NCI-H748 treated with DMSO at 0.1 percent for 48 hours (cell line): ENCODE measurements at regions not wholly inside any gene's neighbourhood (a gene's known extent, or its start where the extent isn't known, plus 50 kb on each side); places are given as distances from the start of the nearest gene placed in this dataset.
"Not testable (repeated sequence)": the region's sequence is repeated elsewhere in the genome, so short reads cannot be mapped to it uniquely, and the experiment has no call there.

Experiments used
- DNase-seq: peaks from one replicate; lab custom pipeline; 2025; lab: John Stamatoyannopoulos, UW

DNA sequence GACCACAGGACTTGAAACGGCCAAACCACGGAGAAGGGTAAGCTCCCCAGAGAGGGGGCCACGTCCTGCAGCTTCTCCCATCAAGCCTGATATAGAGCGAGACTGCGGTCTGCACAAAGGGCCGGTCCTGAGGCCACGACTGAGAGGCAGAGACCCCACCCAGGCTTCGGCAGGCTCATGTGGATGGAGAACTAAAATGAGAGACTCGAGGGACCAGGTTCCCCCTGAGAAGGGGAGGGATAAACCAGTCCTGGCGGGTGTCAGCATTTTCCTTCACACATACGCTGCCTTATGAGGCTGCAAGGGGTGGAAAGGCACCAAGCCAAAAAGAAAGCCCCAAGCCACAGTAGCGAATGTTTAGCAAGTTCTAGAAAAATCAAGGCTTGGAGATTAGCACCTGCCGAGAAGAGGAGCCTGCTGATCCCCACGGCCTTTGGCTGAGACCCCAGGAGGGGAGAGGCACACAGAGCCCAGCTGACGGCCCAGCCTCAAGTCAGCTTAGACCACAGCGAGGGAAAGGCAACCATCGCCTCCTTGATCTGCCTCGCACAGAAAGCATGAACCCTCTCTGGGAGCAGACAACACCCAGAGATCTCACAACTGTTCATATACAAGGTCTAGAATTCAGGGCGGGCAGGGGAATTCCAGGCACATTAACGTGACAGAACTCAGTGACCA is 92.6 kb upstream of the RNF32 start:
- no peak for DNase-seq

DNA sequence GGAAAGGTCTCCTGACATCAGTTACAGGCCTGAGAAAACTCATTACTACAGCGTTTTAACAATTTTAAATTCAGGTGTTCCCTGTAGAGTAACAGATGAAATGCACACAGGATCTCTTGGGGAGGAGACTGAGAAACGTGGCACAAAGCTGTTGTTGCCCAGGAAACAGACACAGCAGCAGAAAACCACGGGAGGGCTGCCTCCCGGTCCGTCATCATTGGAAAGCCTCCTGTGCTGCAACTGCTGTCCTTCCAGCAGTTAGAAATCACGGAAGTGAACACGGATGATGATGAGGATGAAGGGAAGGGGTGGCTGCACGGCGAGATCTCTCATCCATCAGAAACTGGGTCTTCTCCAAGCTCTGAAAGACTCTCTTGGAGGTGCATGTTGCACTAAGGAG is 94.6 kb upstream of the RNF32 start:
- peak; percentile 86 for DNase-seq

DNA sequence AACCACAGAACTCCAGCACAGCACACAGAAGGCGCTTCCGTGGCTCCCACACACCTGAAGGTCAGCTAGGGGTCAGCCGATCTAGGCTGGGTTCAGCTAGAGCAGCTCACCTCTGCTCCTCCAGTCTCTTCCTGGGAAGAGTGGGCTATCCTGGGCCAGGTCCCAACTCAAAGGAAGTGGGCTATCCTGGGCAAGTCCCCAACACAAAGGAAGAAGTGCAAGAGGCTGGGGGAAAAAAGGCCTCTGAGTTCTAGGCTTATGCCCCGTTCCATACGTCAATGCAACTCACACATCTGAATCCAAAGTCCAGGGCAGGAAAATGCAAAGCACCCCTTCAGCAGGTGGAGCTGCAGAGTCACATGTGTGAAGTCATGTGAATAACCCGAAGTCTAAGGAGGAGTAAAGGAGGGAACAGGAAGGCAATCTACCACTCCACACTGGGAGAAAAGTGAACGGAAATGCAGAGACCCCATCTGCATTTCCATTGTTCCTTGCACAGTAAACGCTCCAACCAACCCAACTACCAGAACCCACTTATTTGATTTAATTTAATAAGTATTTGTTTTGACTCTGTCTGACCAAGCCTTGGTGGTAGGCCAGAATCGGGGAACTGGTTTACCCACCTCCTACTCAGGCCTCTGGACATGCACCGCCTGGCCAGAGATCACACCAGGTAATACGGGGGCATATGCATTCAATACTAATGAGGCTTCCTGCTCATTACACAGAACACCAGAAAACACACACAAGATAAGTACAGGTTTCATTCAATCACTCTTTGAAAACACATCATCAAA is 95.5 kb upstream of the RNF32 start:
- peak; percentile 79 for DNase-seq

DNA sequence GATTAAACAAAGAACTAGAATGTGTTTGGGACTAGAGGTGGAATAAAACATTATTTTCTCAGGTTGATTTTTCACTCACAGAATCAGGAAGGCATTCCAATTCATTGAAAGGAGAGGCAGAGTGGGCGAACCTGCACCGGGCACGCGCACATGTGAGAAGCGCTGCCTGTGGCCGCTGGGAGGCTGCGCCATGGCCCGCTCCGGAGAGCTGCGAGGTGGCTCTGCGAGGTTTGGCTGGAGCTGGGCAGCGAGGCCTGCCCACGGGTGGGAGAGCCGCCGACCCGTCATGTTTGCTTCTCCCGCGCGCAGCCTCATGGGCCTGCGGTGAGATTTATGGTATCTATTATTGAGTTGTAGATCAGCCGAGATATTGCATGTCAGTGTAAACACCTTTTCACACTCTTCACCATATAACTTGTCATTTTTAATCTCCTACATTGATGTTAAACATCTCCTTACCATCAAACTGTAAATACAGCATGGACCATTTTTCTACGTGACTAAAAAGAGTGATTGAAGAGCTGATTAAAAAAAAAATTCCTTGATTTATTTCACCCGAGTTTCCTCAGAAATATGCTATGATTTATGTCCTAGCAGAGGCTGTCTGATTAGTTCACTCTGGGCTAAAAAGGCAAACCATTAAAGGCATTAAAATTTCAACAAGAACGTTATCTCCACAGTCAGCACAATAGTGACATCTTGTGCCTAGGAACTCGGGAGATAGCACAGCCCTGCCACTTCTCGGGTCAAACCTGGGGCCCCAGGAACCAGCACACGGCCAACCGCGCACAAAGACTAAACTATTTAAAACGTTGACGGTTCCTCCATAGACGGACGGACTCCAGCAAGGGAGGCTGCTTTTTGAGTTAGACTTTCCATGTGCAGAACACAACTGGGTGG is 96.6 kb upstream of the RNF32 start:
- DNase-seq = no peak

DNA sequence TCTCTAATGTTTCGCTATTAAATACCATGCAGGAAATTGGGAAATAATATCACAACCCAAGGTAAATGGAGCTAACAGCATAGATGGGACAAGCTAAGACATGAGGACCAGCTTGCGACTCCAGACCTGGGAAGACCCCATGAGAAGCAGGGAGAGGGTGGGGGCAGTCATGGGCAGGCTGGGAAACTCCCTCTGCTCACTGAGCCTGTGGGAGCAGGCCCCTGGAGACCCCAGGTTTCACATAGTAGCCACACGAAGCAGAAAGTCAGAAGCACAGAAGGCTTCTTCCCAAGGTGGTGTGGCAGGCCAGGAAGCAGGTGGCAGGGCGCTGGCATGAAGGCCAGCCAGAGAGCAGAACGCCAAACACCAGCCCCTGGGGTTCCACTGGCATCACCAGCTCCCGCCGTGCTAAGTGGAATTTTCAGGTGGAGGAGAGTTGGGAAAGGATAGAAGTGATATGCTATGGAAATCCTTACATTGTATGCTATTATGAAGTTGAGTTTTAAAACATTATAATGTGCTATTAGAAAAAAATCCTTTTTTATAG is 99.9 kb upstream of the RNF32 start:
- no peak for DNase-seq

DNA sequence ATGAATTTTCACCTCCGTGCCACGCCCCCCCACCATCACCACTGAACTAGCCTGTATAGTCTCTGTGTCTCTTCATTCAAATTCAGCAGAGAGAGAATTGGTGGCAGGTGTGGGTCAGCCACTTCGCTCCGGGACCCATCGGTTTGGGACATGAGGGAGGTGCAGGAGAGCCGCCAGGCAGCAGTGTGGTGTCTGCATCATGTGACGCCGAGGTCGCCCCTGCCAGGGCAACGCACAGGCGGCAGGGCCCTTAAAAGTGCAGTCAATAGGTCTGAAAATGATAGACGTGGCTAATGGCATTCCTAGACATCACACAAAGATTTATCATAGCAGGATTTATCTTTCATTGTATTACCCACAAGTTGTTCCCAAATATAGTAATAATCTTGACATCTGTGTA is 100.6 kb upstream of the RNF32 start:
- no peak for DNase-seq

DNA sequence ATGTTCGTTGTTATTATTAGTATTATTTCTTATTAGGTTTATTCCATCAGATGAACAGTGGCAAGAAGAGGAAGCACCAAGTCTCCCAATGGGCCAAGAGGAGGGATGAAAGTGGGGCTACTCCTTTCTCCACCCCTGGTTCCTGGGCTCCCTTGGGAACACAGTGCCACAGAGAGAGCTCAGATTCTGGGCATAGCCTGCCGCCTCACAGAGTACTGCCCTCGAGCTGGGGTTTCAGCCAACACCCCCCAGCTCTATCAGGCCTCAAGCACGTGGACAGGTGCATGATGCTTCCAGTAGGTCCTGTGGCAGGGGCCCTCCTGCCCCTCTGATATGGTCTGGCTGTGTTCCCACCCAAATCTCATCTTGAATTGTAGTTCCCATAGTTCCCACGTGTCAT is 103.6 kb upstream of the RNF32 start:
- DNase-seq = no peak

DNA sequence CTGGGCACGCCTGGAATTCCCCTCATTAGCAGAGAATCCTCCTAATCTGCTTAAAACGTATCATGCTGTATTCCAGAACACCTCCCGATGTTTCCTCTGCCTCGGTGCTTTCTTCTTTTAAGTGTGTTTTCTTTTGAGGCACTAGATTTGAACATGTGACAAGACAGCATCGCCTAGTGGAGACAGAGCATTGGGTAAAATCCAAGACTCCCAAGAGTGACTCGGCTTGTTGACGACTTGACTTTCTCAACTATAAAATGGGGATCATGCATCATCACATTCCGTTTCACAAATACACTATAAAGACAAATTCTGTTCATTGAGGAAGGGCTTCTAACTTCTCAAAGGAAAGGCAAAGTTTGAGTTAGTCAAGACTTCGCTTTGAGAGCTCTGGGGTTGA is 105.6 kb upstream of the RNF32 start:
- no peak for DNase-seq

DNA sequence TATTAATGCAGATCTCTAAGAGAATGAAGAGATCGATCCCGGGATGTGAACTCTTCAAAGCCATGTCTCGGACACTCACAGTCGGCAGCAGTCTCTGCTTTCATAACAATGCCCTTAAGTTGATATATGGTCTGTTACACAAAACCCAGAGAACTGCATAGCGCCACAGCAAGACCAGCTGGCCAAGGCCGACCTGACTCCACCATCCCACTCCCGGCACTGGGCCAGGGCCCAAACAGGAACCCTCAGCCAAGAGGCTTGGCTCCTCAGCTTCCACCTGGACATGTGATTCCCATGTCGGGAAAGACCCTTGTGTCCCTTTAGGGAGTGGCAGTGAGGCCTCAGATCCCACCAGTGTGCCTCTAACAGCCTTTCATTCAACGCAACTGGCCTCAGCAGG is 106.6 kb upstream of the RNF32 start:
- no peak for DNase-seq

DNA sequence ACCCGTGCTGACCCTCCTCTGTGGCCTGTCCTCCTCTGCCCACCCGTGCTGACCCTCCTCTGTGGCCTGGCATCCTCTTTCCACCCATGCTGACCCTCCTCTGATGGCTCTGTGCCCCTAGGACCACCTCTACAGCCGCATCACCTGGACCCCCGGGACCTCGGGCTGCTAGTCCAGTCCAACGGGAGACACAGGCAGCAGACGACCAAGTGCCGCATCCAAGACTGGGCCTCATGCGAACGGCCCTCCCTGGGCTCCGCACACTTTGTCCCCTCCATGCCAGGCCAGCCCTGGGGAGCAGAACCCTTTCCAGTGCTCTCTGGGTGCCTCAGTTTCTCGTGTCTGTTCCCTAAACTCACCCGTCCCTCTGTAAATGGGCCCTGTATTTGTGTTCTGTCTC is 107.2 kb upstream of the RNF32 start:
- DNase-seq = no peak

DNA sequence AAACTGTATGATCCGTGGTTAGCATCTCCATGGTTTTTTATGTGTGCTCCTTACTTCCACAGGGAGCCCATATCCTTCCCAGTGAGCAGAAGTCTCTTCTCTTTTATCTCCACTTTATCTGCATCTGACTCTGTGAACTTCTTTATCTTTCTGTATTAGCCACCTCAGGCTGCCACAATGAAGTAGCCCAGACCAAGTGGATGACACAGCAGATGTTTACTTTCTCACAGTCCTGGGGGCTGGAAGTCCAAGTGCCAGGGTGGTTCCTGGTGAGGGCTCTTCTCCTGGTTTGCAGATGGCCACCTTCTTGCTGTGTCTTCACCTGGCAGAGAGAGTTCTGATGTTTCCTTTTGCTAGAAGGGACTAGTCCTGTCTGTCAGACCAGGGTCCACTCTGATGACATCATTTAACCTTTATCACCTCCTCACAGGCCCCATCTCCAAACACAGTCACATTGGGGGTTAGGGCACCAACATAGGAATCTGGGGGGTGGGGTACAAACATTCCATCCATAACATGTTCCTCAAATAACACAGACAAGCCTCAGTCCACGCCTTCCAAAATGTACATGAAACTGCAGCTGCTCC is 108.5 kb upstream of the RNF32 start:
- no peak for DNase-seq

DNA sequence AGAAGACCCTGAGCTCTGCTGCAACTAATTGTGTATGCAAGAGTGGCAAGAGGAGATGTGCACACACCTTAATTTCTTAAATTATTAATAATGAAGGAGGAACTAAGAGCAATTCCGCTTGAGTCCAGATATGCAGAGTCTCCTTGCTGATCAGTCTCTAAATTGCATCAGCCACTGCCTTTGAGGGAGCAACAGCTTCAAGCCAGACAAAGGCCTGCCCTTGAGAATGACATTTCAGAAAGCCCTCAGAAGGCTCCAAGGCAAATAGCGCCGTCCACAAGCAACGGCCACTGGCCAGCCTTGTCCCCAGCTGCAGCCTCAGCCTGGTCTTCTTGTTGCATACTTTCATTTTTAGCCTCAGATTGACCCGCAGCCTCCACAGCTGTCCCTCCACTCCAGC is 110.6 kb upstream of the RNF32 start:
- DNase-seq = no peak

DNA sequence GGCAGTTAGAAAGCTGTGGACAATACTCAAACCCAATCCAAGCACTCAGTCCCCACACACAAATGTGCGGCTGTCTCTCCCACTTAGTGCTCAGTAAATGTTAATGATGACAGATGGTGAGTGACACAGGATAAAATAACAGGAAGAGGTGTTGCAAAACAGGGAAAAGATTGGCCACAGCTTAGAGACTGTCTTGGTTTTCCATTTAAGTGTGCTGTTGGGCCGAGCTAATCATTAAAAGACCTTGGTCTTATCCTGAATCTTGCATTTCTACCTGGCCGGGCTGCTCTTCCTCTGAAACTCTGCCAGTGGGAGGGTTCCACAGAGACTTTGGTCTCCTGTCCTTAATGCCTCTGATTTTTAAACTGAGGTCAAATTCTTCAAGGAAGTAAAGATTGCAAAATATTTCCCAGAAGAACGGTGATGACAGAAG is 113.1 kb upstream of the RNF32 start:
- DNase-seq = no peak

DNA sequence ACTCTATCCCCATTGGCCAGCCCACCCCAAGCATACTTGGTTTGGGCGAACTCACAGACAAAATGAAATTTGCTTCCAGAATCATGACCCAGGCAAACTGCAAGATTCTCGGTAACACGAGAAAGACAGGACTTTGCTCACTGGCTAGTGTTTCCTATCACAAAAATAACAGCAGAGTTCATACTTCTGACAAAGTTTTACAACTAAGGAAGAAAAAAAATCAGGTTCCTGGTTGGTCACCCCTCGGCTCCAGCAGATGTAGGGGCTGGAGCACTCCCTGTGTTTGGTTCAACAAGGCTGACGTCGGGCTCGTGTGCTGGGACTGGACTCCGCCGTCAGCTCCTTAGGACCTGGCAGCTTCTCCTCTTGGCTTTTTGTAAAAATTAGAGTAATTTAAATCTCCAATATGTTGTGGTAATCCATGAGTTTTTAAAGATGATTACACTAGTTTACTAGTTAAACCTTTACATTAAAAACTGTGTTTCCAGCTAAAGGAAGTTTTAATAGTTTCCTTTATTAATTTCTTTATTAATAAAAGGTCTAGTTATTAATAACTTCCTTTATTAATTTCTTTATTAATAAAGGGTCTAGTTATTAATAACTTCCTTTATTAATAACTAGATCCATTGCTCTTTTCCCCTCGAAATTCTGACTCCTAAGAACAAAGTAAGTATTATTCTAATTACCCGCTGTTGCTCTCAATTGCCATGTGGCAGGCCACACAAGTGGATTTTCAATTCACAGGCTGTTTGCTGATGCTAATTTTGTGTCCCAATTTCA is 115.6 kb upstream of the RNF32 start:
- DNase-seq = no peak

DNA sequence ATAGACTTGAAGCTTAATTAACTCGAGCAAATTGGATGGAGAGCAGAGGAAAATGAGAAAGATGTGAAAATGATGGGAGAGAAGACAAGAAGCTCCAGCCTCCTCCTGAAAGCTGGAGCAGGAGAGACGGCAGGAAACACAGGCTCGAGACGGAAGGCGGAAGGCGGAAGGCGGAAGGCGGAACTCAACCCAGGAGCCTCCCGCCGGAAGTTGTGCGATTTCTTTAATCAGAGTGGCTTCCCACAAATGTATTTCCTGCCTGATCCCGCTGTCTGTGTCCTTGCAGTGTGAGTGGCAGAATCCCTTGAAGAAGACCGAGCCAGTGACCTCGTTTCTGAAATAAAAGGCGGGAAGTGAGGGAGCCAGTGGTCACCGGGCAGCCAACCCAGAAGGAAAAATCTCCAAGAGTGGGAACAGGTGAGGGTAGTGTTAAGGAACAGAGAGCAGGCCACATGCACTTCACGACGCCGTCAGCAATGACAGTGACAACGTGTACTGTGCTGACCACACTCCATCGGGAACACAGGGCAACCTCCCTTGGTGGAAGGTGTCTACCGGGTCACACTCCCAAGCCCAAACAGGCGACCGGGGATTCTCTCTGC is 117.0 kb upstream of the RNF32 start:
- DNase-seq = no peak

DNA sequence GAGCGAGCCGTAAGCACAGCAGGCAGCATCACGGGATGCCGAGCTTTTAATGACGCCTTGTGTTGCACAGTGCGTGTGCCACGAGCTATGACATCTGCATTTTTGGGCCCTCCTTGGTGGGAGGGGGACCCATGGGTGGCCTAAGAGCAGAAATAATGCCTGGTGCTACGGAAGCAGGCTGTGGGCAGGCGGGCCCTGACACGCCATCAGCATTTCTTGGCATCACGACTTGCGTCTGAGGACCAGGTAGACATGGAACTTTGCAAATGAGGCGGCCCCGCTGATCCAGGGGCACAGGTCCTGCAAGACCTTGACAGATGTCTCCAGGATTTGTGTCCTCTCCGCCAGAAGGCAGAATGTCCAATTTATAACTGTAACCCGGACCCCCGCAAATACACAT is 117.8 kb upstream of the RNF32 start:
- DNase-seq = no peak

DNA sequence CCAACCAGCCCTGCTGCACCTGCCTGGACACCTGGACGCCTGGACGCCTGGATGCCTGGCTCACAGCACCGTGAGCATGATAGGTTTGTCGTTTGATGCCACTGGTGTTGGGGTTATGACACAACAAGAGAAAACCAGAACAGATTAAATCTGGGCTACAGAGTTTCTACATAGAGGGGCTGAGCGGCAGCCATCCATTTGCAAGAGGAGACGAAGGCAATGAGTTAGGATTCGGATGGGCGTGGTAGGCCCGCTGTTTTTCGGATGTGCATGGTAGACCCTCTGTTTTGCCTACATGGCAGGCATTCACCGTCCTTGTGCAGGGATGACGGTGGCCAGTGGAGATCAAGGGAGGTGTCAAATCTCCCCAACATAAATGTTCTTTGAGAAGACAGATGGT is 121.5 kb upstream of the RNF32 start:
- DNase-seq = no peak

DNA sequence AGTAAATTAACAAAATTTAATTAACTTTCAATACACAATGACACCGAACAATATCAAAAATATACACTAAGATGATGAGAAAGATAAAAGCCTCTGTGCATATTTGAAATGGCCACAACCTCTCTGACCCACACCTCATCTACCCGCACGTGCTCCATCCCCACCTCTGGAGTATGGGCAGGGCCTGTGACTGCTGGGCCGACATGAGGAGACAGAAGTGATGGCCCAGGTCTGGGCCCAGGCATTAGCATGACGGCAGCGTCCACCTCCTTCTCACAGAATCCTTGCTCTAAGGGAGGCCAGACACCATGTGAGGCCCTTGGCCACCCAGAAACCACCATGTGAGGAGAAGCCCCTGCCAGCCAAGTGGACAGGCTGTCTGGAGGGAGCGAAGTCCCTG is 122.1 kb upstream of the RNF32 start:
- DNase-seq = no peak

DNA sequence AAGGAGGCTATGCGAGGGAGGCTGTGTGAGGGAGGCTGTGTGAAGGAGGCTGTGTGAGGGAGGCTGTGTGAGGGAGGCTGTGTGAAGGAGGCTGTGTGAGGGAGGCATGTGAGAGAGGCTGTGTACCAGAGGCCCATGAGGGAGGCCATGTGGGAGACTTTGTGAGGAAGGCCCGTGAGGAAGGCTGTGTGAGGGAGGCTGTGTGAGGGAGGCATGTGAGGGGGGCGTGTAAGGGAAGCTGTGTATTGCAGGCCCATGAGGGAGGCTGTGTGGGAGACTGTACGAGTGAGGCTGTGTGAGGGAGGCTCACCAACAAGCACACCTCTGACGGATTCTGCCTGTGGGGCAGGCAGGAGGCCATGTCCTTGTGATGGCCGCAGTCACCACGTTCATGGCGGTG is 122.7 kb upstream of the RNF32 start:
- DNase-seq = not testable (repeated sequence)

DNA sequence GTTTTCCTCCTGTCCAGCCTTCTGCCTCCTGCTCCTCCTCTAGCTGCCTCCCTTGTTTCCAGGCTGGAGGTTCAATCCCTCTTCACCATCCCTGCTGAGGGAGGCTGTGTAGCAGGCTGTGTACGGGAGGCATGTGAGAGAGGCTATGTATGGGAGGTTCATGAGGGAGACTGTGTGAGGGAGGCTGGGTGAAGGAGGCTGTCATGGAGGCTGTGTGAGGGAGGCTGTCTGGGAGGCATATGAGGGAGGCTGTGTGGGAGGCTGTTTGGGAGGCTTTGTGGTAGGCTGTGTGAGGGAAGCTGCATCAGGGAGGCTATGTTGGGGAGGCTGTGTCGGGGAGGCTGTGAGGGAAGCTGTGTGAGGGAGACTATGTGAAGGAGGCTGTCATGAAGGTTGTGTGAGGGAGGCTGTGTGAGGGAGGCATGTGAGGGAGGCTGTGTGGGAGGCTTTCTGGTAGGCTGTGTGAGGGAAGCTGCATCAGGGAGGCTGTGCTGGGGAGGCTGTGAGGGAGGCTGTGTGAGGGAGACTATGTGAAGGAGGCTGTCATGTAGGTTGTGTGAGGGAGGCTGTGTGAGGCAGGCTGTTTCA is 123.7 kb upstream of the RNF32 start:
- no peak for DNase-seq
